Body of pancreas (tissue), 4 donors: ENCODE measurements at regions not wholly inside any gene's neighbourhood (a gene's known extent, or its start where the extent isn't known, plus 50 kb on each side); places are given as distances from the start of the nearest gene placed in this dataset.

Experiments used
- POLR2A ChIP-seq, 3 donors: fragments of 450-650 bp; IDR thresholded peaks; one replicate each; pipeline ENCODE4 v1.6.1; 2016; ENCODE audit warnings: antibody characterized with exemption in 3 of 3, mild to moderate bottlenecking in 2 of 3
- TF ChIP-seq, protein P1 (sequence below), 7 experiments: fragments of 450-650 bp in 4 of 7; fragments of 200-600 bp in 3 of 7; sonication (generic) in 3 of 7; IDR thresholded peaks; one replicate each; pipeline ENCODE4 v1.5.1; 2016 to 2019; ENCODE audit warnings: antibody characterized with exemption in 7 of 7

- TF ChIP-seq, protein P1, sequence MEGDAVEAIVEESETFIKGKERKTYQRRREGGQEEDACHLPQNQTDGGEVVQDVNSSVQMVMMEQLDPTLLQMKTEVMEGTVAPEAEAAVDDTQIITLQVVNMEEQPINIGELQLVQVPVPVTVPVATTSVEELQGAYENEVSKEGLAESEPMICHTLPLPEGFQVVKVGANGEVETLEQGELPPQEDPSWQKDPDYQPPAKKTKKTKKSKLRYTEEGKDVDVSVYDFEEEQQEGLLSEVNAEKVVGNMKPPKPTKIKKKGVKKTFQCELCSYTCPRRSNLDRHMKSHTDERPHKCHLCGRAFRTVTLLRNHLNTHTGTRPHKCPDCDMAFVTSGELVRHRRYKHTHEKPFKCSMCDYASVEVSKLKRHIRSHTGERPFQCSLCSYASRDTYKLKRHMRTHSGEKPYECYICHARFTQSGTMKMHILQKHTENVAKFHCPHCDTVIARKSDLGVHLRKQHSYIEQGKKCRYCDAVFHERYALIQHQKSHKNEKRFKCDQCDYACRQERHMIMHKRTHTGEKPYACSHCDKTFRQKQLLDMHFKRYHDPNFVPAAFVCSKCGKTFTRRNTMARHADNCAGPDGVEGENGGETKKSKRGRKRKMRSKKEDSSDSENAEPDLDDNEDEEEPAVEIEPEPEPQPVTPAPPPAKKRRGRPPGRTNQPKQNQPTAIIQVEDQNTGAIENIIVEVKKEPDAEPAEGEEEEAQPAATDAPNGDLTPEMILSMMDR (IDR thresholded peaks at IDR 0.05): no peak
- no peak for TF ChIP-seq POLR2A (IDR thresholded peaks at IDR 0.05)
Measured at GRCh38 chr13:37379841-37380240, 218.7 kb downstream of the POSTN start.
